Mucosa of gallbladder (tissue), 1 donor: ENCODE measurements at regions not wholly inside any gene's neighbourhood (a gene's known extent, or its start where the extent isn't known, plus 50 kb on each side); places are given as distances from the start of the nearest gene placed in this dataset.
"Not testable (repeated sequence)": the region's sequence is repeated elsewhere in the genome, so short reads cannot be mapped to it uniquely, and the experiment has no call there.

Experiments used
- DNase-seq: peaks from one replicate; pipeline ENCODE4 v3.0.0-alpha.2; 2020; ENCODE audit warnings: low spot score
- donor health status: DM: no; HTN: no; CAD: no.

DNA sequence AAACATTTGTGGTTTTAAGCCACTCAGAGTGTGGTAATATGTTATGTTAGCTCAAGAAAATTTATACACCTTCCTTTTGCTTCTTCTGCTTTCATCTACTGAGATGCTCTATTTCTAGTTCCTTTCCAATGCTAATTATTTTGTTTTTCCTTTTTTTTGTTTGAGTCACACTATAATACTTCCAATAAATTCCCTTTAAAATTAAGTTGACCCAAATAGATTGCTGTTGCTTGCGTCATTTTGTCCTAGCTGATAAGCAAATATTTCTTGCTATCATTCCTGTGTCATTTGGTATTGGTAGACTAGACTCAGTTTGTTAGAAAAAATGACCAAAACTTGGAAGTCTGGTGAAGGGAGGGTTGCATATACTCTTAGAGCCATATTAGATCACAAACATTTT lies 437.0 kb upstream of the CNTN6 start:
- DNase-seq: no peak

DNA sequence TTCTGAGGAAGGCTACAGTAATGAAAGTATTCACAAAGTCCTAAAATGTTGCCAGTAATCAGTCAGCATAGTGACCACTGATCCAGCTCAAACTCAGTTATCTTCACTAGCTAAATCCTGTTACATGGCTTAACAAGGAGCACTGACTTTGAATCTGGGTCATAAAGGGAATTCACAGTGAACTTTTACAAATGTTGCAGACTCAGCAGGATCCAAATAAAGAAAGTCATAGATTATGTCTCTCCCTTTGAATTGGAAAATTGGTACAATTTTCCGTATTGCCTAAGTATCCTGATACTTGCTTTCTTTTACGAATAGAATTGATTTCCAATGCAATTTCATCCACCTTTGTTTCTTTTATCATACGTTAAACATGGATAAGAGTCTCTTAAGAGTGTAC lies 431.5 kb upstream of the CNTN6 start:
- DNase-seq: no peak

DNA sequence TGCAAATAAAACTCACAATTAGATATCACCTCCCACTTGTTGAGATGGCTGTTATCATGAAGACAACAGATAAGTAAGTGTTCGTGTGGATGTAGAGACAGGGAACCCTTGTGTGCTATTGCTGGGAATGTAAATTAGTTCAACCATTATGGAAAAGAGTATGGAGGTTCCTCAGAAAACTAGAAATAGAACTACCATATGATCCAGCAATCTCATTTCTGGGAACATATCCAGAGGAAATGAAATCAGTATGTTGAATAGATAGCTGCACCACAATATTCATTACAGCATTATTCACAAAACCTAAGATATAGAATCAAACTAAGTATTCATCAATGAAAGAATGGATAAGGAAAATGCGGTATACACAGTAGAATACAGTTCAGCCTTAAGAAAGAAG lies 418.7 kb upstream of the CNTN6 start:
- no peak for DNase-seq

DNA sequence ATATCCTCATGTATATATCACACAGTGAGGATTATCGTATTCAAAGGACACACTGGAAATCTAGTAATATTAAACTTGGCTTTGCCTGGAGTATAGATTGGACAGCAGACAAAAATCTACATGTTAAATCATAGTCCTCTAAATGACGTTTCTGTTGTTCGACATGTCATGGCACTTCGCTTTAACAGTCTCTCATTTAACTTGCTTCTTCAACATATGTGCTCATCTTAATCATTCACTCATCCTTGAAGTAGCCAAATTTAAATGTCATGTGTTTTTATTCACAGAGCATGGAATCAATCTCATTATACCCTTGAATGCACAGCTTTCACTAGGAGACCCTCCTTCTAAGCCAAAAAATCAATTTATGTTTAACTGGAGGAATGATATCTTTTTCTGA lies 417.0 kb upstream of the CNTN6 start:
- DNase-seq: no peak

DNA sequence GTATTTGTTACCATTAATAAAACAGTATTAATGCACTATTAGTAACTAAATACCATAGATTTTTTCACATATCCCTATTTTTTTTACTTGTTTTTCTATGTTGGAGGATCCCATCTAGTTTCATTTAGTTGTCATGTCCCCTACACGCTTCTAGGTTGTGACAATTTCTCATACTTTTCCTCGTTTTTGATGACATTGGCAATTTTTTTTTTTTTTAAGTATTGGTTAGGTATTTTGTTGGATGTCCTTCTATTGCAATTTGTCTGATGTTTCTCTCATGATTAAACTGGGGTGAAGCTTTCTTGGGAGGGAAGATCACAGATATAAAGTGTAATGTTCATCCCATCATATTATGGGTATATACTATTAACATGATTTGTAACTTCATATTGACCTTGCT lies 409.1 kb upstream of the CNTN6 start:
- DNase-seq: no peak

DNA sequence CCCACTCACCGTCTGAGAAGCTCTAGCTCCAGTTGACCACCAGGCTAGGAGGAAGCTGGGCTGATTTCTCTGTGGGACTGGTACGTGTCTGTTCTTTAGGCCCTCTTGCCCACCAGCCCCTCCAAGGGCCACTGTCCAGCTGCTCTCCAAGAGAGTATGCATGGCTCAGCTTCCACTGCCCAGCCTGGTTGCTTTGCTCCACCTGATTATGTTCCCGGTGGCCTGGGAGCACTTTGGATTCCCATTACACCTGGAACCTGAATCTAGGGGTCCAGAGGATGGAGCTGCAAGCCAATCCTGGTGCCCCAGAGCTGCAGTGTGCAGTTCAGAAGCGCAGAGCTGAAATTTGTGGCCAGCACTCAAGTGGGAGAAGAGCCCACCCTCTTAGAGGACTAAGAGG lies 402.1 kb upstream of the CNTN6 start:
- DNase-seq: no peak

DNA sequence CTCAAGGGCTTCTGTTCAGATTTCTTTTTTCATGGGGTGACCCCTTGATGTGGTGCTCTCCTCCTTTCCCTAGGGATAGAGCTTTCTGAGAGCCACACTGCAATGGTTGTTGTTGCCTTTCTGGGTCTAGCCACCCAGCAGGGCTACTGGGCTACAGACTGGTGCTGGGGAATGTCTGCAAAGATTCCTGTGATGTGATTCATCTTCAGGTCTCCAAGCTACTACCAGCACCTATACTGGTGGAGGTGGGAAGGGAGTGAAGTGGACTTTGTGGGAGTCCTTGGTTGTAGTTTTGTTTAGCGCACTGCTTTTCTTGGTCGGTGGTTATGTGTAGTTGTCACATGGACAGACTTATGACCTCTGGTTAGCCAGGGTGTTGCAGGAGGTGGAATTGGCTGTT lies 392.3 kb upstream of the CNTN6 start:
- DNase-seq: no peak

DNA sequence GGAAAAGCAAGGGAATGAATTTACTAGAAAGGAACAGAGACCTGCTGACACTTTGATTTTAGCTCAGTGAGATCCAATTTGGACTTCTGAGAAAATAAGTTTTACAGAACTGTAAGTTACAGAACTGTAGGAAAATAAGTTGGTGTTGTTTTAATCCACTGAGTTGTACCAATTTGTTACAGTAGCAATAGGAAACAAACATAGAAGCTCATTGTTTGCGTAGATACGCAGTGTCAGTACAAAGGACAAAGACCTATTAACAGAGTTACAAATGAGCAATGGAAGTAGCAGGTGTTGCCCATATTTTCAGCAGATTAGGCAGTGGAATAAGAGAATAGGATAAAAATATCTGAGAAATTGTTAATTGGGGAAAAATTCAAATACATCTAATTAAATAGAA lies 385.8 kb upstream of the CNTN6 start:
- DNase-seq: no peak

DNA sequence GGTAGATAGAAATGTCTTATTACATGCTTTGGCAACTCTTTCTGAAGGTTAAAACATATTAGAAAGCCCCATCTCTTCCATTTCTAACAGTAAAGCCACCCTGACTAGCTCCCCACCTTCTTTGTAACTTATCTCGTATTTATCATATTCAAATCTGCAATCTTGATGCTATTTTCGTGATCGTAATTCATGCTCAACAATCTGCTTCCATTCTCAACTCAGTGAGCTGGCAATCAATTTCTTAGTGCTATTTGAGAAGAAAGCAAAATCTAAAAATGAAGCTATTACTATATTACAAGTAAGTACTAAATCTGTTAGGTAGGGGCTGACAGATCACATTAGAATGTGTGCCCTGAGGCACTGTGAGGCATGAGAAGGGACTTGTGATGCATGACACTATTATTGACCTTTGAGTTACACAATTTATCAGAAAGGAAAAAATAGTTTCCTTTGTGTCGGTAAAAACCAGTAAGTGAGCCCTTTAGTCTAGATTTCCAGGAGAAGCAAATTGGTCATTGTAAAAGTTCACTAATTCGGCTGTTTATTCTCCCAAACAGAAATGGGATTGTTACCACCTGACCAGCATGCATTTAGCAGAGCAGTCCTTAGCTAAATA lies 379.7 kb upstream of the CNTN6 start:
- DNase-seq: no peak

DNA sequence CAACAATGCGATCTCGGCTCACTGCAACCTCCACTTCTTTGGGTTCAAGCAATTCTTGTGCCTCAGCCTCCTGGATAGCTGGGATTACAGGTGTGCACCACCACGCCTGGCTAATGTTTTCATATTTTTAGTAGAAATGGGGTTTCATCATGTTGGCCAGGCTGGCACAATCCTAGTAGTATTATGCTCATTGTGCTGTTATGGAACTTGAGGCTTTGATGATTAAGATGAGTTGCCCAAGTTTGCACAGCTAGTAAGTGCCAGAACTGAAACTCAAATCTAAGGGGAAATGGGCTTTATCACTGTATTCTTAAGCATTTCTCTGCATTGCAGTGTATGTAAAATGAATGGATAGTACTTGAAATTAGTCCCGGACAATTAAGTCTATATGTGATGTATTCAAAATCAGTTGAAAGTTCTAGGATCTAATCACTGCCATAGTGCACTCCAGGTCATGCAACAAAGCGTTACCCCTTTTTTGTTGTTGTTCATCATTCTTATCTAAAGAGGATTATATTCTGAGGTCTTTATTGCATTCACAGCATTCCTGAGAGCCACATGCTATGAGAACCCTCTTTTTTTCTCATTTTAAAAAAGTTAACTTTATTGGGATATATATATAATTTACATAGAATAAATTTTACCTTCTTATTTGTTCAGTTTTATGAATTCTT lies 378.7 kb upstream of the CNTN6 start:
- no peak for DNase-seq

DNA sequence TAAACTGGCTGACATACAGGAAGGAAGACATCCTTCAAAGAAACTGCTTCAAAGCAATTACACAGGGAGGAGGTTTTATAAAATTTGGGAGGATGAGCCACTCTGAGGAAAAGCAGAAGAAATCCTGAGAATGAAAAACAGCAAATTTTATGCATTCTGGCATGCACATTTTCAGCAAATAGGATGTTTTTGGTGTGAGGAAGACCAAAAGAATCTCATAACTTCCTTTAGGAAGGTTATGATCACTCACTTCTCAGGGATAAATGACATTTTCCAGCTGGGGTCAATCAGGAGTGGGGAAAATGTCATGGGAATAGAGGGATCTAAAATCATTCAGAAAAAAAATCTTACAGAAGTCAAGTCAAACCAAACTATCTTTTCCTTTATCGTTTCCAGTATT lies 371.7 kb upstream of the CNTN6 start:
- DNase-seq: no peak

DNA sequence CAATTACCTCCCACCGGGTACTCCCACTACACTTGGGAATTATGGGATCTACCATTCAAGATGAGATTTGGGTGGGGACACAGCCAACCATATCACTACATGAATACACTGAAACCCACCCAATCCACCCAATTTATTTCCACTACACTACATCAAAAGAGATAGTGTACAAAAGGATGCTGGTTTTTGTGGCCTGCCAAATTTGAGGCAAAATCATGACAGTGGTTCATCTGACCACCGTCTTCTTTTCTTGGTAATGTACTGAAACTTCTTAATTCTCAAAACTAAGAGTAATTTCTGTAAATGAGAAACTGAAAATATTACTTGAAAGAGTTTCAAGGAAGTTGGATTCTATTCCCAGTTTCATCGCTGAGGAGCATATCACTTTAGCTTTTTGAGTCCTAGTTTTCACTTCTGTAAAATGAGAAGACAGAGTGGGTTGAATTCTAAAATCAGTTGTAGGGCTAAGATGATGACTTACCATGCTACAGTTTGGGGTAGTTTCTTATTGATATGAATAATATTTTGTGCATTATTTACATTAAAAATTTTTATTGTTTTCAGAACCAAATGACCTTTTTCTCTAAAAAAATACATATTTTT lies 360.4 kb upstream of the CNTN6 start:
- no peak for DNase-seq

DNA sequence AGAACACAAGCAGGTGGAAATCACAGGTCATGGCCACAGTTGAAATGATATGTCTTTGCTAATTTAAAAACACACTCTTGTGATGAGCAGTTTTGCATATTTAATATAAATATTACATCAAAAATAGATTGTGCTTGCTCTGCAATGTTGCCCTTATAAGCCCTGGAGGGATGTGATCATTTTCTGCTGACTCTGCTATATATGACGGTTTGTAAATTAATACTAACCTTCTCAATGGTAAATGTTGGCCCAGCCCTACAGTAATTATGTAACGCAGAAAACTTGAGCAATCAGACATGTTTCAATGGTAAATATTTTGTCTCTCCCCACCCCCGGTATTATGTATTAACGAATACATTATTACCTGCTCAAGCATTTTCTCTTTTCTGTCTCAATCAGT lies 359.5 kb upstream of the CNTN6 start:
- DNase-seq: no peak

DNA sequence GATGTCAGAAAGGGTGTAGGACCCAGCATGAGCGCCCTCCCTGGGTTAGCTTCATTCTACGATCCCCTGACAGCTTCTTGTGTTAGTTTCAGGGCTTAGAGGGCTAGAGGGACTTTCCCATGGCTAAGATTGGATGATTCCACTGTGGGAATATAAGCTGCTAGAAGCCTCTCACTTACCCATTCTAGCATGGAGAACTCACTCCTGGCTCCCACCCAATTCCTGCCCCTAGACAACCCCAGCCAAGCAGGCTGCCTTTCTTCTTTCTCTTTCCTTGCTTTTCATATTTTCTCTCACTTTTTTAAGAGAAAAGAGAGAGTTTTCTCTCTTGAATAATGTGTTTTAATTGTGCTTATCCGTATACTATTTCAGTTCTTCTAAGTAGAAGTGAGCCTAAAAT lies 335.1 kb upstream of the CNTN6 start:
- no peak for DNase-seq

DNA sequence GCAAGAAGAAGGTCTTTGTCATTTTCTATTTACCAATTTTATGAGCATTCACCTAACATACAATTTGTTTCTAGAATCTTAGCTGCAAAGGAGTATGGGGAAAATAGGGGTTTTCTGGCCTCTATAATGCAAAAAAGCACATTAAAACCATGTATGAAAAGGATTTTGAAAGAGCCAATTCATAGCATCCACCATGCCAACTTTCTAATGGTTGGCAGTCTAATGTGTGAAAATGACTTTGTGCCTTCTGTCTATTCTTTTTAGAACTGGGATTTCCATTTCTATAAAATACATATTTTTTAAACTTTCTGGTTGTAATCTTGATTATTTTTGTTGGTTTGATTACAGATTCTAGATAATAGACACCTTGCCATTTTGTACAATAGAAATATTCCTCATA lies 333.7 kb upstream of the CNTN6 start:
- DNase-seq: no peak

DNA sequence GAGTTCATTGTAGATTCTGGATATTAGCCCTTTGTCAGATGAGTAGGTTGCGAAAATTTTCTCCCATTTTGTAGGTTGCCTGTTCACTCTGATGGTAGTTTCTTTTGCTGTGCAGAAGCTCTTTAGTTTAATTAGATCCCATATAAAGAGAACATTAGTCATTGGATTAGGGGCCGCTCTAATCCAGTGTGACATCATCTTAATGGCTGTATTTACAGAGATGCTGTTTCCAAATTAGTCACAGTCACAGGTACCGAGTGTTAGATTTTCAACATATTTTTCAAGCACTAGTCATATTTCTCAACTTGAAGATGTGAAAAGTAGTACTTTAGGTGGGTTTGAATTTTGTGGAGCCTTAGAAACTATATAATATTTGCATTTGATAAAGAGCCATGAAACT lies 319.4 kb upstream of the CNTN6 start:
- not testable (repeated sequence) for DNase-seq

DNA sequence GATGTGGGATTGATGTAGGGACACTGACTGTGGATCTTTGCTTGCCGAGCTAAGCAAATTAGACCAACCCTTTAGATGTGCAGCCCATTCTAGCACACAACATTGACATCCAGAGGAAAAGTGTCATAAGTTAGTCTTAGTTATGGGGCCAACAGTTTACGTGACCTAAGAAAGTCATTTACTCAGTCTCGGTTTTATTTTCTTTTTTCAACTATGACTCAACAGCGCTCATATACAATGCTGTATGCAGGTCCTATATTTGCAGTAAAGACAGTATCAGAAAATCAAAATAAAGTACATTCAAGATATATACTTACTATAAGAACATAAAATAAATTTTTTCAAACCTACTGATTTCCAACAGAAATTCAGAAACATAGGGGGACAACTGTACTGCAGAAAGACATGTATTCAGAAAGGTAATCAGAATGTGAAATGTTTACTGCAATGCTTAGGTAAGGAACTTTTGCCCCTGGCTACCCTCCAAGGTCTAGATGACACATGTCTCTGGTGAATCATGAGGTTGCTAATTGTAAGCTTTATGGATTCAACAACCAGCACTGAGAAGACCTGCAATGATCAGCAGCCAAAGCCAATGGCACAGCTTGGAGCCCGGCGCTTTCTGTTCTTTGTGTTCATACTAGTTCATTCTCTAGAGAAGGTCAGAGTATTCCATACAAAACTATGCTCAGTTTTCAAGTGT lies 317.5 kb upstream of the CNTN6 start:
- DNase-seq: no peak

DNA sequence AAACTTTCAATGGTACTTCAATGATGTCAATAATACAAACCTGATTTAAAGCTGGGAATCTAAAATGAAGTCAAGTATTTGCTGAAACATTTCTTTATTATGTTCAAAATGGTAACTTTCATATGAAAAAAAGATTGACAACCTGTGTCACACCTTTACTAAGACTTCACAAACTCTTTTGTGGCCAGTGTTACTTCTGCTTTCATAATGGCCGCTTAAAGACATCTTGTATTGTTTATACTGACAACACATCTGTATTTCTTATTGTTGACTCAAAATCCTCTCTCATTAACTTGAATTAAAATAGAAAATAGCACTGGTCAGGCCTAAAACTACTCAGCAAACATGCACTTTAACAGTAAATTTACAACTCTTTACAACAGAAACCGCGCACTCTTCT lies 312.3 kb upstream of the CNTN6 start:
- DNase-seq: no peak

DNA sequence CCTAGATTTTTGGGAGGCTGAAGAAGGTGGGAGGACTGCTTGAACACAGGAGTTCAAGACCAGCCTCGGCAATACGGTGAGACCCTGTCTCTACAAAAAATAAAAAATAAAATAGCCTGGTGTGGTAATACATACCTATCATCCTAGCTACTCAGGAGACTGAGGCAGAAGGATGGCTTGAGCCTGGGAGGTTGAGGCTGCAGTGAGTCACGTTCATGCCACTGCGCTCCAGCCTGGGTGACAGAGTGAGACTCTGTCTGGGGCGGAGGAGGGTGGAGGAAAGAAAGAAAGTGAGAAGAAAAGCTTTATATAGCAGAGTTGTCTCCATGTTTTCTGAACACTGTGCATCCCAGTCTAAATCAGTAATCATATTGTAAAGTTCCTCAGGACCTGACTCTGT lies 301.4 kb upstream of the CNTN6 start:
- DNase-seq: no peak

DNA sequence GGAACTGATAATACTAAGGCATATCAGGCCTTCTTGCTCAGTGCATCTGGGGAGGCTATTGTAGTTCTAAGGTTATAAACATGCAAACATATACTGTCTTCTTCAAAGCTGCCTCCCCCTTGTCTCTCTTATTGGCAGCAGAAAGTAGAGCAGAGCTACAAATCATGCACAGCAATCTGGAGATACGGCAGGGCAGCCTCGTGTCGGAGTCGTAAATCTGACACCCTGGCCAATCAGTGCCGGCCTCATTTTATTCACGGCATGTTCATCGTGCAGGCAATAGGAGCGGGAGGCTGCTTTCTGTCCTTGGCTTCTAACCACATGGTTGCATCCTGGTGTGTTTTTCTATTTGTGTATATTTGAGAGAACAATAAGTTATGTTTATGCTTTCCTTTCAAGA lies 300.2 kb upstream of the CNTN6 start:
- DNase-seq: no peak

DNA sequence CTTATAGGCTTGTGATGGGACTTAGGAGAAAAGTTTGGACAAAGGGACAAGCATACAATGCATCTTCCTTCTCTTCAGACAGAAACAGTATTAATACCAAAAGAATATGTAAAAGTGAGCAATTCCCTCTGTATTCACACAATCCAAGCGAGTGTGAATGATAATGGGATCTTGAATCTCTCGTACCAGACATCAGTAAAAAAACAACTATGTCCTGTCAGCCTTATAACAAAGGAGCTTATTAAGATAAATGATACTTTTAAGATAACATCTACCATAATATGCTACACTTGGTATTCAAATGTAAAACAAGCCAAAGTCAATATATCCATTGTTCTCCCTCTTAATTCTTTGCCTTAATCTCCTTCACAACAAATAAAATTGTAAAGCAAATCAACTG lies 288.6 kb upstream of the CNTN6 start:
- no peak for DNase-seq

DNA sequence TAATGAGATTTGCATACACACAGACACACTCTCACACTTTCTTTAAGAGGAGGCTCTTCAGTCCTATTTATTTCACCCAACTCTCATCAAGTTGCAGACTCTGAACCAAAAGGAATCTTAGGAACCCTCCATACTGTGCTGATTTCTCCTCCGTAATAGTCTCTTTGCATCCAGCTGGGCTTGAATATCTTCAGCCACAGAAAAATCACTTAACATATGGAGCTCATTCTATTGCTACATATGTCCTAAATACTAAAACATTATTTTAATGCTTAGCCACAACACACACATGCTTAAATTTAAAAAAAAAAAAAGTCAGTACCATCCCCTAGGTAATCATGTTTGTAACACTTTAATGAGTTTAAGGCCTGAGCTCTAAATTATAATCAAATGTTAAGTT lies 287.5 kb upstream of the CNTN6 start:
- no peak for DNase-seq

DNA sequence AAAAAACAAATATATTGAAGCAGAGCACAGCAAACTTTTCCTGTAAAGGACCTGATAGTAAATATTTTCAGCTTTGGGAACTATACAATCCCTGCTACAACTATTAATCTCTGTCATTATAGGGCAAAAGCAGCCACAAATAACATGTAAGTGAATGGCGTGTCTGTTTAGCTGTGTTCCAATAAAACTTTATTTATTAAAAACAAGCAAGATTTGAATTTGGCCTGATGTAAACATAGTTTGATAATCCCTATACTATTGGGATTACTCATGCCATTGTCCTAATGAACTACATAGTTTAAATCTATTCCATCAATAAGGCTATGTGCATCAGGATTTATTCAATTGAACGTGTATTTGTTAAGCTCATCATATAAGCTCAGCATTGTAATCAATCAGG lies 286.8 kb upstream of the CNTN6 start:
- no peak for DNase-seq
